T-helper 1 cell (primary cell): ENCODE measurements at regions not wholly inside any gene's neighbourhood (a gene's known extent, or its start where the extent isn't known, plus 50 kb on each side); places are given as distances from the start of the nearest gene placed in this dataset.

Source experiments
- DNase-seq, 5 donors: peaks; one replicate each; pipeline ENCODE4 v3.0.0-alpha.2; 2012 to 2020

GRCh38 chr12:46131732-46132469 lies 136.9 kb downstream of the SLC38A1 start:
- no peak for DNase-seq

- no peak for DNase-seq
These were observed 137.3 kb upstream of the SCAF11 start for GRCh38 chr12:46127656-46128055.

- DNase-seq, result no peak
These were observed 135.8 kb upstream of the SCAF11 start for GRCh38 chr12:46126050-46126727.

DNA sequence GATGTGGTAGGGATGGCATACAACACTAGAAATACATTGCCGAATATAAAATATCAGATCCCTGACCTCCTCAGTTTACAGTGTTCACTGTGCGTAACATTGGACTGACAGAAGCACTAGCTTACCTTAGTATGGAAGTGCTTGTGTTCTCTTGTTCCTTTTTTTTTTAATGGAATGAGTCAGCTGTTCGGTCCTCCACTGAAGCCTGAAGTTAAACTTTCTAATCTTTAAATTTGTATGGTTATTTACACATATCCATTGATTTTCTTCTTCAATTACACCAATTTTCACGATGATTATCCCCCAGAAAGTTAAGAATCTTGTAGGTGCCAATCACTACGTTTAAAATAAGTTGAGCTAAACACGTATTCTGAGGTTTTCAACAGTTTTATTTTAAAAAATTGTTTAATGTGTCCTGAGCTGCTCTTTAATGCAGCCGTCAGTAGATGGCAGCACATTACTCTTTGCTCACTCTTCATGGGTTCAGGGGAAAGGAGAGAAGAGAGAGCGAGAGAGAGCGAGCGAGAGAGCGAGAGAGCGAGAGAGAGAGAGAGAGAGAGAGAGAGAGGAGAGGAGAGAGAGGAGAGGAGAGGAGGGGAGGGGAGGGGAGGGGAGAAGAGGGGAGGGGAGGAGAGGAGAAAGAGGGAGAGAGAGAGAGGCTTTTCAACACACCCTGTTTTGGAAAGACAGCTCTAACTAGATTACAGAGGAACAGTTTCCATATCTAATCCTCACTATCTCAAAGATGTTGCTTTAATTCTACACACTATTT lies 134.7 kb upstream of the SCAF11 start:
- peak in 3 of 5 donors; percentile 24 to 69 (median 50) for DNase-seq

- DNase-seq, result no peak
These were observed 133.9 kb upstream of the SCAF11 start for GRCh38 chr12:46124132-46124847.

DNA sequence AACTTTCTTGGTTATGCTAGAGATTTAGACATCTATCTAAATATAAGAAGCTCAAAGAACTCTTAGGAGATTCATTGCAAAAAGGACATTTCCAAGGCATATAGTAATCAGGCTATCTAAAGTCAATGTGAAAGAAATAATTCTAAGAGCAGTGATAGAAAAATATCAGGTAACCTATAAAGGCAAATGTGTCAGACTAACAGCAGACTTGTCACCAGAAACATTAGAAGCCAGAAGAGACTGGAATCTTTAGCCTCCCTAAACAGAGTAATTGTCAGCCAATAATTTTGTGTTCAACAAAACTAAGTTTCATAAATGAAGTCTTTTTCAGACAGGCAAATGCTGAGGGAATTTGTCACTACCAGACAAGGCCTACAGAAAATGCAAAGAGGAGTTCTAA lies 122.0 kb upstream of the SCAF11 start:
- no peak for DNase-seq

- DNase-seq, result no peak
These were observed 121.3 kb upstream of the SCAF11 start for GRCh38 chr12:46111715-46112114.

GRCh38 chr12:46110928-46111699 lies 120.7 kb upstream of the SCAF11 start:
- DNase-seq, result no peak

DNA sequence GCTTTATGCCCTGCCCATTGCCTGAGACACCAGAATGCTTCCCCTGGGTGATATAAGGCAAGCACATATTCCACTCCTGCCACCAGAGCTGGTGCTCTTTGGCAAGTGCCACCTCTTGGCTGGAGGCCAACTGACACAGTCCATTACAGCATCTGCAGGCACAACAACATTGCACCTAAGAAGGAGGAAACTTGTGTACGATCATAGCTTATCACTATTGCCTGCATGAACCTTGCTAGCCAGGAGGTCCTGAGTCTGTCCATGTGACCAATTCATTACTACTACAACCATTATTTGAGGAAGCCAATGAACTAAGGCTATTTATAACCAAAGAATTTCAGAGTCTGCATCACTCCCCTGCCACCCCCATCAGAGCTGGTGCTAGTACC lies 119.8 kb upstream of the SCAF11 start:
- no peak for DNase-seq

GRCh38 chr12:46109343-46110222 lies 119.2 kb upstream of the SCAF11 start:
- DNase-seq, result no peak

DNA sequence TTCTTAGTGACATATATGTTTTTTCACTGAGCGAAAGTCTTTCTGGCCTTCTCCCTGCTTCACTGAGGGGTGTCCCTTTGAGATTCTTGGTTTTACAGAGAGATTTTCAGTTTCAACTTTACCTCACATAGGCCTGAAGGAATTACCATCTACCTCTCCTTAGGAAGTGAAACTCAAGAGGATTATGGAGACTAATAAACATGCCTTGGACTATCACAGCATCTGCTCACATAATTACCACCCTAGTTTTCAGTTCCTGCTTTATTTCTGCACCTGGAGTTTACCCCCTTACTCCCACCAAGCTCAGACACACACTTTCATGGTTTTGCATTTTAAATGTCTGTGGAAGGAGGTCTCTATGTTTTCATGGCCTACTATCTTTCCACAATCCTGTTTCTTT lies 118.3 kb upstream of the SCAF11 start:
- no peak for DNase-seq

DNA sequence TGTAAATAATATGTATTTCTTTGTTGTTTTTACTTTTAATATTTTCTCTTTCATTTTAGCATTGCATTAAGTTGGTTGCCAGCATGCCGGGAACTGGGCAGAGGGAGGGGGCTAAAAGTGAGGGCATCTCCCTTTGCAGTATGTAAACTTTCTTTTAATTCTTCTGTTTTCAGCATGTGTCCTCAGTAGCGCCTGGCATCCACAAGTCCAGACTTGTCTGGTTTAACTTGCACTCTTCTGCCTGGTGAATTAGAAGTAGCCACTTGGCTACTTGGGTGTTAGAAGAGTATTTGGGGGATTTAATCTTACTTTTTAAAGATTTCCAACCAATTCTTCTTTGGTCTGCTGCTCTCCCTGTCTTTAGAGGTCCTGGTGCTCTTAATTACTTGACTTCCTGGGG lies 117.2 kb upstream of the SCAF11 start:
- DNase-seq, result no peak

DNA sequence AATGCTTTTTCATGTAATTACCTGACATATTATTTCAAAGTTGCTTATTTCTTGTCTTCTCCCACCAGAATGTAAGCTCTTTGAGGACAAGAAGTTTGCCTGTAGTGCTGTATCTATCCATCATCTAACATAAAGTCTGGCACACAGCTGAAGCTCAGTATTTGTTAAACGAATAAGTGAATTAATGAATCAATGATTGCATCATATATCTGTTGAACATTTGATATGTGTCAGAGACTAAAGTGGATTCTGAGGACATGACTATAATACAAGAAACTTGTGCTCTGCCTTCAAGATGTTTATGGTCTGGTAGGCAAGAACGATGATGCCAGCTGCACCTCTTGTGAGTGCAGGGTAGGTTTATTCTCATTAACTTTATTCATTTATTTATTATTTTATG lies 115.4 kb upstream of the SCAF11 start:
- no peak for DNase-seq

DNA sequence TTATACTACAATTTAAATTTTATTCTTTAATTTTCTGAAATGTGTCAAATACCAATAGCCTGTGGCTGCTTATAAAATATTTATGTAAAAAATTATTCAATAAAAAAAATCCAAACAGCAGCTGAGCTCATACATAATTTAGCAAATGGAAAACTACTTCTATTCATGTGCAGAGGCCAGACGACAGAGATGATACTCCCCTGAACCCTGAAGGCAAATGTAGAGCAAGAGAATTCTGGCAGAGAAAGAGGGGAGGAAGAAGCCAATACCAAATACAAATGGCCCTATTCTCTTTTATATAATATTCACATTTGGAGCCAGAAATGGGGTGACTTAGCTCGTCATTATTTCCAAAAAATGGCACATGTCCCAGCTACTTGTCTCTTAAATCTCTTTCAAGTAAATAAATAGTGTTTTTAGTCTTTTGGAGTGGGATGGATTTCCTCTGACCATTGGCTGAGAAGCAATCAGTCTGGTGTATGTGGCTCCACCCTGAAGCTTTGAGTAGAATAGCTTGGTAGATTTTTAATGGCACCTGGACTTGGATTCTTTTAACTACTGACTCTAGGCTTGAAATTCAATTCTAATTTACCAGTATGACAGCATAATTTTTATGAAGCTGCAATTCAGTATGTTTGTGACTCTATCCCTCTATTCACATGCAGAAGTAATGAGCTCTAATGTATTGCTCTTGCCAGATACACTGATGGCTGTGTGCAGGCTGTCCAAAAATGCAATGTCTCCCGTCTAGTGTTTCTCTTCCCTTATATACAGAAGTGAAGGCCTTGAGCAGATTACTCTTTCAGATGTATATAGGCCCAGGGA lies 113.4 kb upstream of the SCAF11 start:
- DNase-seq, result no peak

GRCh38 chr12:46101485-46101869 lies 111.1 kb upstream of the SCAF11 start:
- no peak for DNase-seq

GRCh38 chr12:46100551-46101484 lies 110.4 kb upstream of the SCAF11 start:
- DNase-seq, result no peak

DNA sequence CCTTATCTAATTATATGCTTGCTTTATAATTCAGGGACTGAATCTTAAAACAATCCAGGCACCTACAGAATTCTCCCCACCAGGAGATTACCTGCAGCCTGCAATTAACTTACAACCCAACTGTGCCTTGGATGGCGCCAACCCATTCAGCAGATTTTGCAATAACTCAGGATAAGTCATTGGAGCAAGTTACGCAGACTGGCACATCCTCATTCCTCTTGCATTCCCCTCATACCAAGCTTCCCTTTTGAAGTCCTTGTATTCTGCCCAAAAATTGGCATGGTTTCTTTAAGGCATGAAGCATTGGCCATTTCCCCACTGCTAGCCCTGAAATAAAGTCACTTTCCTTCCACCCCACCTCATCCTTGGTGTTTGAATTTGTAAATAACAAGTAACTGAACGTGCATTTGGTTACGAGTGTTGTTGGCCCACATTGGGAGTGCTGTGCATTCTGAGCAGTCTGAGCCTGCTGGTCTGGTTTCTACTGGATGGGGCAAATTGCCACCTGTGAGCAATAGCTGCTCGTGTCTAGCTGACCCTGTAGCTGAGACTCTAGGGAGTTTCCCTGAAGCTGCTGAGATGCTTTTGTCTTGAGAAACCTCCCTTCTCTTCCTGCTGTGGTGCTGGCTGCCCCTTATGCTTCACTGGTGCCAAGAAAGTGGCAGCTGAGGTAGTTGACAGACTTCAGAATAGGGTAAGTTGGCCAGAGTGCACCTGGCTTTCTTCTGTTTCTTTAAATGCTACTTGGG lies 99.2 kb upstream of the SCAF11 start:
- no peak for DNase-seq

- DNase-seq, result no peak
These were observed 97.6 kb upstream of the SCAF11 start for GRCh38 chr12:46087916-46088439.
